H1 (cell line): ENCODE measurements at regions not wholly inside any gene's neighbourhood (a gene's known extent, or its start where the extent isn't known, plus 50 kb on each side); places are given as distances from the start of the nearest gene placed in this dataset.

Experiments used
- CTCF ChIA-PET: fragments of 300-600 bp; sonication (Branson Sonifier 250); formaldehyde crosslinking; loops from one replicate; lab custom pipeline; 2021; ENCODE audit not compliant: partially characterized antibody; lab: Charles Lee
- POLR2A ChIA-PET: fragments of 300-600 bp; sonication (Branson Sonifier 250); formaldehyde crosslinking; loops from one replicate; lab custom pipeline; 2021; ENCODE audit warnings: inconsistent platforms; ENCODE audit not compliant: partially characterized antibody; lab: Charles Lee
- DNase-seq, 2 experiments: peaks; one replicate each; pipeline versions ENCODE4 v3.0.0 to v3.0.0-alpha.2; 2010 to 2022; ENCODE audit warnings: low spot score in 2 of 2, low read depth in 1 of 2, mixed read lengths in 1 of 2
- FAIRE-seq: peaks from 2 replicates; lab custom pipeline; 2011; peaks lifted over from hg19 to GRCh38; lab: Jason Lieb, UNC
- H2AFZ ChIP-seq: 2 replicates; pipeline ENCODE4 v1.8.1; 2012; ENCODE audit warnings: low read length, inconsistent platforms
- H2AK5ac ChIP-seq: 2 replicates; pipeline ENCODE4 v1.6.1; 2013; ENCODE audit warnings: low read depth, low read length
- H2BK120ac ChIP-seq: replicated peaks from 2 replicates; pipeline ENCODE3; 2013; ENCODE audit warnings: low read depth, low read length, inconsistent platforms
- H2BK12ac ChIP-seq: 2 replicates; pipeline ENCODE4 v1.6.1; 2013; ENCODE audit warnings: low read depth, low read length
- H2BK15ac ChIP-seq: 2 replicates; pipeline ENCODE4 v1.6.1; 2013; ENCODE audit warnings: low read length
- H2BK20ac ChIP-seq: 2 replicates; pipeline ENCODE4 v1.6.1; 2013; ENCODE audit warnings: low read length
- H2BK5ac ChIP-seq: 2 replicates; pipeline ENCODE4 v1.6.1; 2013; ENCODE audit warnings: low read depth, low read length
- H3K14ac ChIP-seq: 2 replicates; pipeline ENCODE4 v1.6.1; 2013; ENCODE audit warnings: inconsistent platforms; ENCODE audit not compliant: insufficient read length
- H3K18ac ChIP-seq: 2 replicates; pipeline ENCODE4 v1.6.1; 2013; ENCODE audit warnings: low read length; ENCODE audit errors: extremely low read depth
- H3K23ac ChIP-seq: 2 replicates; pipeline ENCODE4 v1.6.1; 2013; ENCODE audit warnings: inconsistent platforms; ENCODE audit not compliant: insufficient read length
- H3K23me2 ChIP-seq: 2 replicates; pipeline ENCODE4 v1.6.1; 2013; ENCODE audit warnings: low read depth, low read length
- H3K27ac ChIP-seq: 2 replicates; pipeline ENCODE4 v1.6.1; 2011; ENCODE audit warnings: low read depth, low read length, inconsistent platforms
- H3K27me3 ChIP-seq, 4 experiments: replicated peaks in 1 of 4; 1 replicate in 1 of 4; 2 replicates in 3 of 4; pipeline versions ENCODE4 v1.6.1 to v1.8.1; 2011 to 2013; ENCODE audit warnings: low read length in 3 of 4, mild to moderate bottlenecking in 3 of 4, inconsistent platforms in 2 of 4, mixed read lengths in 2 of 4, moderate library complexity in 1 of 4; ENCODE audit not compliant: control insufficient read depth in 3 of 4, insufficient read depth in 3 of 4; ENCODE audit errors: extremely low read depth in 1 of 4
- H3K36me3 ChIP-seq, 4 experiments: 2 replicates each; pipeline versions ENCODE4 v1.6.1 to v1.8.1; 2011 to 2013; ENCODE audit warnings: mild to moderate bottlenecking in 4 of 4, low read length in 3 of 4, moderate library complexity in 2 of 4, control low read depth in 1 of 4, inconsistent platforms in 1 of 4; ENCODE audit not compliant: insufficient read depth in 4 of 4, control insufficient read depth in 2 of 4
- H3K4ac ChIP-seq: replicated peaks from 2 replicates; pipeline ENCODE3; 2013; ENCODE audit warnings: low read length, low read depth, mixed read lengths, inconsistent platforms; ENCODE audit not compliant: insufficient read length
- H3K4me1 ChIP-seq, 4 experiments: replicated peaks in 1 of 4; 1 replicate in 1 of 4; 2 replicates in 3 of 4; pipeline versions ENCODE4 v1.6.1 to v1.8.1; 2011 to 2013; ENCODE audit warnings: low read length in 3 of 4, inconsistent platforms in 2 of 4, mixed read lengths in 1 of 4; ENCODE audit not compliant: insufficient read depth in 4 of 4, control insufficient read depth in 3 of 4
- H3K4me2 ChIP-seq, 2 experiments: 2 replicates each; pipeline versions ENCODE4 v1.6.1 to v1.8.1; 2011 to 2013; ENCODE audit warnings: low read depth in 2 of 2, low read length in 2 of 2, control low read depth in 1 of 2, inconsistent platforms in 1 of 2, mild to moderate bottlenecking in 1 of 2; ENCODE audit not compliant: insufficient read depth in 1 of 2
- H3K4me3 ChIP-seq, 4 experiments: fragments of 200-600, 300-600 bp in 1 of 4; sonication (generic), shearing (Covaris generic), sonication (Bioruptor Twin) in 1 of 4; 2 replicates each; pipeline versions ENCODE4 v1.5.1 to v1.8.1; 2011 to 2016; ENCODE audit warnings: low read length in 4 of 4, low read depth in 3 of 4, control low read depth in 2 of 4, inconsistent platforms in 2 of 4, mild to moderate bottlenecking in 2 of 4, mixed read lengths in 1 of 4, moderate library complexity in 1 of 4; ENCODE audit not compliant: insufficient read depth in 2 of 4; ENCODE audit errors: extremely low read depth in 1 of 4
- H3K56ac ChIP-seq: replicated peaks from 2 replicates; pipeline ENCODE3; 2013; ENCODE audit warnings: low read depth, mild to moderate bottlenecking, mixed read lengths, low read length, inconsistent platforms; ENCODE audit not compliant: insufficient read length
- H3K79me1 ChIP-seq: 2 replicates; pipeline ENCODE4 v1.6.1; 2013; ENCODE audit warnings: low read depth, low read length, control low read depth
- H3K79me2 ChIP-seq, 2 experiments: 2 replicates each; pipeline versions ENCODE4 v1.6.1 to v1.8.1; 2012 to 2013; ENCODE audit warnings: low read length in 2 of 2, mild to moderate bottlenecking in 2 of 2, inconsistent platforms in 1 of 2; ENCODE audit not compliant: insufficient read depth in 2 of 2, control insufficient read depth in 1 of 2
- H3K9ac ChIP-seq, 4 experiments: replicated peaks in 1 of 4; 1 replicate in 1 of 4; 2 replicates in 3 of 4; pipeline versions ENCODE4 v1.6.1 to v1.8.1; 2011 to 2013; ENCODE audit warnings: low read depth in 3 of 4, low read length in 3 of 4, control low read depth in 2 of 4, mild to moderate bottlenecking in 2 of 4, moderate library complexity in 2 of 4, inconsistent platforms in 1 of 4; ENCODE audit errors: extremely low read depth in 1 of 4
- H3K9me3 ChIP-seq, 2 experiments: 2 replicates each; pipeline versions ENCODE4 v1.6.1 to v1.8.1; 2012 to 2013; ENCODE audit warnings: mild to moderate bottlenecking in 2 of 2, moderate library complexity in 2 of 2, control low read depth in 1 of 2, inconsistent platforms in 1 of 2, low read depth in 1 of 2, low read length in 1 of 2, mixed read lengths in 1 of 2; ENCODE audit not compliant: insufficient read depth in 2 of 2
- H4K20me1 ChIP-seq, 2 experiments: replicated peaks in 1 of 2; 2 replicates each; pipeline versions ENCODE3 to v1.8.1; 2011 to 2013; ENCODE audit warnings: inconsistent platforms in 2 of 2, low read length in 2 of 2, mild to moderate bottlenecking in 1 of 2; ENCODE audit not compliant: insufficient read depth in 2 of 2, control insufficient read depth in 1 of 2
- H4K5ac ChIP-seq: 2 replicates; pipeline ENCODE4 v1.6.1; 2013; ENCODE audit warnings: low read length, low read depth, mixed read lengths, inconsistent platforms; ENCODE audit not compliant: insufficient read length
- H4K8ac ChIP-seq: 2 replicates; pipeline ENCODE4 v1.8.0; 2013; ENCODE audit warnings: mild to moderate bottlenecking, moderate library complexity, low read length, inconsistent platforms; ENCODE audit not compliant: insufficient read depth; ENCODE audit errors: extremely low read depth
- H4K91ac ChIP-seq: replicated peaks from 2 replicates; pipeline ENCODE3; 2013; ENCODE audit warnings: low read length, mixed read lengths, inconsistent platforms; ENCODE audit not compliant: insufficient read length
- CBX5 ChIP-seq: fragments of 300-800, 300-1000 bp; sonication (generic); IDR thresholded peaks from 2 replicates; pipeline ENCODE4 v1.7.1; 2016; ENCODE audit warnings: antibody characterized with exemption, low read length, low read depth
- CREB1 ChIP-seq: IDR thresholded peaks from 2 replicates; pipeline ENCODE4 v1.6.1; 2012; ENCODE audit warnings: inconsistent platforms
- NRF1 ChIP-seq: IDR thresholded peaks from 2 replicates; pipeline ENCODE4 v1.6.1; 2011; ENCODE audit warnings: mild to moderate bottlenecking, low read depth, low read length, improper control_type of control experiment
- PHF8 ChIP-seq: fragments of 200-600 bp; sonication (generic); conservative IDR thresholded peaks from 2 replicates; pipeline ENCODE4 v1.7.1; 2012; ENCODE audit warnings: low read depth, mild to moderate bottlenecking, inconsistent platforms, low read length, moderate library complexity
- POLR2A ChIP-seq, 2 experiments: IDR thresholded peaks; 1 replicate in 1 of 2; 2 replicates in 1 of 2; pipeline ENCODE4 v1.6.1; 2011; ENCODE audit warnings: low read depth in 2 of 2, low read length in 2 of 2, mild to moderate bottlenecking in 2 of 2; ENCODE audit errors: control extremely low read depth in 1 of 2
- RNF2 ChIP-seq: fragments of 200-900, 300-1000 bp; sonication (generic); IDR thresholded peaks from 2 replicates; pipeline ENCODE4 v1.7.1; 2016; ENCODE audit warnings: borderline replicate concordance, low read depth, mild to moderate bottlenecking, antibody characterized with exemption, low read length; ENCODE audit not compliant: poor library complexity, severe bottlenecking; ENCODE audit errors: missing control alignments
- SIN3A ChIP-seq, 2 experiments: IDR thresholded peaks in 1 of 2; conservative IDR thresholded peaks in 1 of 2; 2 replicates each; pipeline ENCODE4 v1.6.1; 2011 to 2012; ENCODE audit warnings: low read length in 2 of 2, improper control_type of control experiment in 1 of 2, low read depth in 1 of 2, mild to moderate bottlenecking in 1 of 2
- SIX5 ChIP-seq: IDR thresholded peaks from 2 replicates; pipeline ENCODE4 v1.6.1; 2011; ENCODE audit warnings: mild to moderate bottlenecking, low read depth, low read length
- SRF ChIP-seq: IDR thresholded peaks from 2 replicates; pipeline ENCODE4 v1.6.1; 2011; ENCODE audit warnings: mild to moderate bottlenecking, low read depth, low read length, moderate library complexity
- TCF12 ChIP-seq: IDR thresholded peaks from 2 replicates; pipeline ENCODE4 v1.6.1; 2011; ENCODE audit warnings: low read depth, mild to moderate bottlenecking, low read length
- YY1 ChIP-seq: IDR thresholded peaks from 2 replicates; pipeline ENCODE4 v1.6.1; 2011; ENCODE audit warnings: low read depth, mild to moderate bottlenecking, low read length
- WGBS, 2 experiments: shearing (Covaris generic) in 1 of 2; methylation state at CpG; one replicate each; pipeline versions ENCODE4 v1.1.6 to v1.1.7; 2013 to 2015; ENCODE audit warnings: low lambda C conversion rate in 2 of 2, mixed read lengths in 2 of 2, inconsistent platforms in 1 of 2, low coverage in 1 of 2, missing lambda C conversion rate in 1 of 2; ENCODE audit not compliant: insufficient replicate concordance in 2 of 2, insufficient coverage in 1 of 2, insufficient read length in 1 of 2; ENCODE audit errors: extremely low coverage in 1 of 2, missing lambda C conversion rate in 1 of 2; 5-methylcytosine and 5-hydroxymethylcytosine counted together

DNA sequence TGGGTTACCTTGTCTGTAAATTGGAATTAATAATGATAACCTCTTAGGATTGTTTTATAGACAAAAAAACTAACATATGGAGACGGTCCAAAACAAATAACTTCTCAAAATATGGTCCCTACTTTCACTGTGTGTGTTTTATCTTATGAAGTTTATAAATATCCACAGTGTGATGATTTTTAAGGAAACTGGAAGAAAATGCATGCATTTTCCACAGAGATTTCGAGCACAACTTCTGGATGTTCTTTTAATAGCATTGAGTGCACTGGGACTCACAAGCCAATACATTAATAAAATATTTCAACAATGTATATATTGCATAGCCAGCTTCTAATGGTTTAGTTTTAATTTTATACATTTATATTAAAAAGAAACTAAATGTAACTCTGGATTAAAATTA, 87.9 kb upstream of the SPHKAP start (continued):
- TF ChIP-seq POLR2A (IDR thresholded peaks at IDR 0.05; ENCODE audit: control extremely low read depth in 1 of 2, low read depth in 2 of 2, low read length in 2 of 2), result no peak

DNA sequence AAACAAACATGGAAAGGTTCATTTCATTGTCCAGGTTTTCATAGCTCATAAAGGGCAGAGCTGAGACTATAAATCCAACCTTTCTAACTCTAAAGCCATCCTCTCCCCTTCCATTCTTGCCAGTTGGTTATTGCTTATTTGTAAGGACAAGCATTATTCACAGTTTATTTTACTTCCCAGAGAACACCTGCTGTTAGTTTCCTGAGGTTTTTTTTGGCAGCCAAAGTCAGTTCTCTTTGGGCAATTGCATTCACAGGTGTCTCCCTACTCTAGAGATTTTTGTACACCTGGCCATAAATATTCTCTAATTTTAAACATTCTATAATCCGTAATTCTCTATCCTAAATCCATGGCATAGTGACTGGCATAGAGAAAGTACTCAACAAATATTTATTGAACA, 87.3 kb upstream of the SPHKAP start:
- H3K9me3 ChIP-seq, result no peaks in the 10 kb centered on the region; a peak in 1 of 4 replicates
- H2BK120ac ChIP-seq, result no peak overlapping the region
- no peak overlapping the region for H3K23ac ChIP-seq
- no peak for TF ChIP-seq NRF1
- no peak for TF ChIP-seq SRF
- no peak for TF ChIP-seq SIX5
- TF ChIP-seq PHF8, result no peak
- TF ChIP-seq SIN3A (conservative IDR thresholded peaks at IDR 0.05 in 1 of 2, IDR thresholded peaks at IDR 0.05 in 1 of 2; ENCODE audit: low read depth in 1 of 2, low read length in 2 of 2), result no peak
- no peak for TF ChIP-seq TCF12
- TF ChIP-seq YY1, result no peak
- no peak for TF ChIP-seq CBX5
- no peak for TF ChIP-seq CREB1
- no peak for TF ChIP-seq RNF2
- no peak overlapping the region for H2BK12ac ChIP-seq
- no peaks in the 10 kb centered on the region for H4K20me1 ChIP-seq
- no peak overlapping the region for H2AK5ac ChIP-seq
- ChIA-PET POLR2A (no interaction called here), CTCF (no interaction called here)
- H3K36me3 ChIP-seq, result no peaks in the 10 kb centered on the region
- no peak overlapping the region for H3K4me3 ChIP-seq
- H3K18ac ChIP-seq, result no peak overlapping the region
- no peak overlapping the region for H4K5ac ChIP-seq
- no peaks in the 10 kb centered on the region for H3K4me1 ChIP-seq
- no peak overlapping the region for H3K9ac ChIP-seq
- no peak overlapping the region for H3K14ac ChIP-seq
- DNase-seq (no peak), FAIRE-seq (no peak)
- H3K27me3 ChIP-seq, result no peaks in the 10 kb centered on the region
- WGBS, 2 experiments, result 83% methylated on average over 1 of the region's 1 CpG; no CpG with 5 or more reads in 1 of the 2 experiments
- no peaks in the 10 kb centered on the region for H3K79me2 ChIP-seq
- no peak overlapping the region for H2BK5ac ChIP-seq
- no peaks in the 10 kb centered on the region for H3K79me1 ChIP-seq
- H3K23me2 ChIP-seq, result no peaks in the 10 kb centered on the region
- no peak overlapping the region for H2AFZ ChIP-seq
- no peak overlapping the region for H4K8ac ChIP-seq
- no peak overlapping the region for H3K4ac ChIP-seq
- H2BK20ac ChIP-seq, result no peak overlapping the region
- H3K4me2 ChIP-seq, result no peak overlapping the region
- no peak overlapping the region for H4K91ac ChIP-seq
- no peak overlapping the region for H3K27ac ChIP-seq
- H3K56ac ChIP-seq, result no peak overlapping the region
- no peak overlapping the region for H2BK15ac ChIP-seq
